GM23338 (cell line): ENCODE measurements at regions not wholly inside any gene's neighbourhood (a gene's known extent, or its start where the extent isn't known, plus 50 kb on each side); places are given as distances from the start of the nearest gene placed in this dataset.

Source experiments
- ATAC-seq: fragments of 200-7000 bp; cut with Tn5 transposase; 3 replicates; pipeline ENCODE4 v1.9.1; 2020
- DNase-seq: peaks from one replicate; pipeline ENCODE4 v3.0.0-alpha.2; 2015; ENCODE audit warnings: low spot score
- H2AFZ ChIP-seq: fragments of 200-600 bp; sonication (generic); 2 replicates; pipeline ENCODE4 v1.8.0; 2016; ENCODE audit warnings: antibody characterized with exemption, mild to moderate bottlenecking, moderate library complexity
- H3F3A ChIP-seq: fragments of 200-600 bp; sonication (generic); replicated peaks from 2 replicates; pipeline ENCODE4 v1.8.0; 2017; ENCODE audit warnings: antibody characterized with exemption, mixed run types, low read depth
- H3K27ac ChIP-seq: fragments of 200-600 bp; sonication (generic); 2 replicates; pipeline ENCODE4 v1.6.1; 2016; ENCODE audit warnings: low read depth
- H3K27me3 ChIP-seq: fragments of 200-600 bp; sonication (generic); 2 replicates; pipeline ENCODE4 v1.8.0; 2016; ENCODE audit warnings: mild to moderate bottlenecking, mixed run types, moderate library complexity; ENCODE audit not compliant: insufficient read depth
- H3K36me3 ChIP-seq: fragments of 200-600 bp; sonication (generic); 2 replicates; pipeline ENCODE4 v1.8.0; 2016; ENCODE audit warnings: mild to moderate bottlenecking; ENCODE audit not compliant: insufficient read depth
- H3K4me1 ChIP-seq: fragments of 200-600 bp; sonication (generic); 2 replicates; pipeline ENCODE4 v1.8.0; 2016; ENCODE audit warnings: mild to moderate bottlenecking, moderate library complexity; ENCODE audit not compliant: insufficient read depth
- H3K4me2 ChIP-seq: fragments of 200-600 bp; sonication (generic); 2 replicates; pipeline ENCODE4 v1.7.1; 2017; ENCODE audit warnings: mixed run types
- H3K4me3 ChIP-seq: fragments of 200-600 bp; sonication (generic); 2 replicates; pipeline ENCODE4 v1.6.1; 2016; ENCODE audit warnings: mixed run types
- H3K79me2 ChIP-seq: fragments of 200-600 bp; sonication (generic); replicated peaks from 2 replicates; pipeline ENCODE4 v1.8.0; 2017; ENCODE audit warnings: mild to moderate bottlenecking; ENCODE audit not compliant: insufficient read depth
- H3K9me2 ChIP-seq: fragments of 200-600 bp; sonication (generic); 2 replicates; pipeline ENCODE4 v1.8.0; 2017; ENCODE audit not compliant: insufficient read depth
- H4K20me1 ChIP-seq: fragments of 200-600 bp; sonication (generic); replicated peaks from 2 replicates; pipeline ENCODE4 v1.8.0; 2017; ENCODE audit warnings: mild to moderate bottlenecking; ENCODE audit not compliant: insufficient read depth
- H3K27ac Mint-ChIP-seq: 2 replicates; pipeline ENCODE4 v1.8.0; 2020; ENCODE audit warnings: inconsistent platforms, mild to moderate bottlenecking, moderate library complexity, mixed read lengths
- H3K27me3 Mint-ChIP-seq: 3 replicates; pipeline ENCODE4 v1.8.0; 2022; ENCODE audit warnings: low read depth, mild to moderate bottlenecking, moderate library complexity, mixed read lengths, inconsistent platforms; ENCODE audit not compliant: insufficient read depth, poor library complexity
- H3K36me3 Mint-ChIP-seq: 3 replicates; pipeline ENCODE4 v1.8.0; 2021; ENCODE audit warnings: low read depth, mild to moderate bottlenecking, inconsistent platforms, moderate library complexity, mixed read lengths
- H3K4me1 Mint-ChIP-seq: 3 replicates; pipeline ENCODE4 v1.8.0; 2020; ENCODE audit warnings: mild to moderate bottlenecking, inconsistent platforms, mixed read lengths
- H3K4me3 Mint-ChIP-seq: 3 replicates; pipeline ENCODE4 v1.8.0; 2021; ENCODE audit warnings: moderate library complexity, mild to moderate bottlenecking, inconsistent platforms, mixed read lengths
- H3K9me3 Mint-ChIP-seq: 3 replicates; pipeline ENCODE4 v1.8.0; 2020; ENCODE audit warnings: moderate library complexity, mild to moderate bottlenecking, inconsistent platforms, mixed read lengths
- CREB1 ChIP-seq: fragments of 250-450 bp; sonication (Bioruptor Pico); IDR thresholded peaks from 2 replicates; pipeline ENCODE4 v1.5.0; 2020; ENCODE audit warnings: low read depth, mild to moderate bottlenecking, moderate library complexity
- EZH2 ChIP-seq: fragments of 200-600 bp; sonication (generic); IDR thresholded peaks from one replicate; pipeline ENCODE4 v1.8.0; 2017; ENCODE audit warnings: antibody characterized with exemption, mild to moderate bottlenecking, low read depth; ENCODE audit not compliant: unreplicated experiment
- EZH2phosphoT487 ChIP-seq: fragments of 200-600 bp; sonication (generic); IDR thresholded peaks from one replicate; pipeline ENCODE4 v1.8.1; 2018; ENCODE audit warnings: antibody characterized with exemption; ENCODE audit not compliant: unreplicated experiment
- JUNB ChIP-seq: IDR thresholded peaks from one replicate; pipeline ENCODE4 v1.6.1; 2016; ENCODE audit warnings: antibody characterized with exemption; ENCODE audit not compliant: unreplicated experiment
- NANOG ChIP-seq: IDR thresholded peaks from 2 replicates; pipeline ENCODE4 v1.6.1; 2016; ENCODE audit warnings: antibody characterized with exemption, borderline replicate concordance
- POLR2AphosphoS5 ChIP-seq: IDR thresholded peaks from 2 replicates; pipeline ENCODE4 v1.6.1; 2016; ENCODE audit warnings: antibody characterized with exemption, low read depth
- STAT1 ChIP-seq: IDR thresholded peaks from one replicate; pipeline ENCODE4 v1.6.1; 2016; ENCODE audit warnings: antibody characterized with exemption; ENCODE audit not compliant: unreplicated experiment
- ZNF331 ChIP-seq: fragments of 250-450 bp; sonication (Bioruptor Pico); IDR thresholded peaks from 2 replicates; pipeline ENCODE4 v1.5.0; 2020; ENCODE audit warnings: low read depth, mild to moderate bottlenecking, moderate library complexity
- TF ChIP-seq, protein P1 (sequence below): IDR thresholded peaks from 2 replicates; pipeline ENCODE4 v1.6.1; 2016; ENCODE audit warnings: antibody characterized with exemption
- TF ChIP-seq, protein P2 (sequence below): IDR thresholded peaks from one replicate; pipeline ENCODE4 v1.6.1; 2018; ENCODE audit warnings: antibody characterized with exemption; ENCODE audit not compliant: unreplicated experiment
- TF ChIP-seq, protein P3 (sequence below): fragments of 250-450 bp; sonication (Bioruptor Pico); IDR thresholded peaks from 2 replicates; pipeline ENCODE4 v1.5.0; 2020; ENCODE audit warnings: mild to moderate bottlenecking, moderate library complexity
- TF ChIP-seq, protein P4 (sequence below), 2 experiments: fragments of 200-600 bp in 1 of 2; sonication (generic) in 1 of 2; conservative IDR thresholded peaks; 2 replicates each; pipeline versions ENCODE4 v1.5.1 to v1.6.1; 2016 to 2017; ENCODE audit warnings: antibody characterized with exemption in 2 of 2, low read depth in 2 of 2, mild to moderate bottlenecking in 2 of 2, moderate library complexity in 1 of 2

DNA sequence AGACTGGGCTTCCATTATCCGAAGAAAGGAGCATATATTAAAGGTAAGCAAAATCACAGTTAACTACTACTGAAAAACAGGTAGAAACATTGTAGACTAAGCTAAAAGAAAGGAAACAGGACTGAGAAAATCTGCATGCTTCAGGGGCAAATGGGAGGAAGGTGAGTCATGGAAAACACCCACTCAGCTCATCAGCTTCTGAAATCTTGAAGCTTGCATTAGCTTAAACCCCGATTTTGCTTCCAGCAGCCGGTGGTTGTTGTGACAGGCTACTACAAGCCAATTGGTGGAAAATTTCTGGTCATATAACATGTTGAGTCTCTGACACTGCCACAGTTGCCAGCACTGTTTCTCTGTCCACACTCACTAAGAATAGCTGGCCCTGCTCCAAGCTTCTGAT lies 179.6 kb upstream of the PUM3 start:
- H3K27ac ChIP-seq, result no peak overlapping the region
- H3K4me1 ChIP-seq, result peaks cover 7% of the 10 kb centered on the region; the same call in 1 of the 2 replicates
- H3K9me2 ChIP-seq, result no peaks in the 10 kb centered on the region
- peaks cover 16% of the 10 kb centered on the region for H3K4me1 Mint-ChIP-seq
- H3F3A ChIP-seq, result no peaks in the 10 kb centered on the region
- no peak for DNase-seq
- H3K27me3 Mint-ChIP-seq, result no peaks in the 10 kb centered on the region
- H3K4me2 ChIP-seq, result no peak overlapping the region
- H3K4me3 Mint-ChIP-seq, result no peak overlapping the region
- no peak for ATAC-seq
- H3K27me3 ChIP-seq, result no peaks in the 10 kb centered on the region
- no peaks in the 10 kb centered on the region for H3K9me3 Mint-ChIP-seq
- H3K36me3 Mint-ChIP-seq, result no peaks in the 10 kb centered on the region
- 0 out of 2 replicates have a peak overlapping the region, but pooled peaks have one; percentile 73 for H2AFZ ChIP-seq
- H4K20me1 ChIP-seq, result no peaks in the 10 kb centered on the region
- no peak overlapping the region for H3K27ac Mint-ChIP-seq
- no peaks in the 10 kb centered on the region for H3K36me3 ChIP-seq
- H3K4me3 ChIP-seq, result no peak overlapping the region
- TF ChIP-seq EZH2phosphoT487, result no peak
- TF ChIP-seq JUNB, result no peak
- TF ChIP-seq, protein P1, sequence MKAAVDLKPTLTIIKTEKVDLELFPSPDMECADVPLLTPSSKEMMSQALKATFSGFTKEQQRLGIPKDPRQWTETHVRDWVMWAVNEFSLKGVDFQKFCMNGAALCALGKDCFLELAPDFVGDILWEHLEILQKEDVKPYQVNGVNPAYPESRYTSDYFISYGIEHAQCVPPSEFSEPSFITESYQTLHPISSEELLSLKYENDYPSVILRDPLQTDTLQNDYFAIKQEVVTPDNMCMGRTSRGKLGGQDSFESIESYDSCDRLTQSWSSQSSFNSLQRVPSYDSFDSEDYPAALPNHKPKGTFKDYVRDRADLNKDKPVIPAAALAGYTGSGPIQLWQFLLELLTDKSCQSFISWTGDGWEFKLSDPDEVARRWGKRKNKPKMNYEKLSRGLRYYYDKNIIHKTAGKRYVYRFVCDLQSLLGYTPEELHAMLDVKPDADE, result no peak
- TF ChIP-seq STAT1, result no peak
- no peak for TF ChIP-seq NANOG
- TF ChIP-seq EZH2, result no peak
- no peak for TF ChIP-seq POLR2AphosphoS5
- no peak for TF ChIP-seq ZNF331 (CRISPR knock-in tag)
- TF ChIP-seq, protein P2, sequence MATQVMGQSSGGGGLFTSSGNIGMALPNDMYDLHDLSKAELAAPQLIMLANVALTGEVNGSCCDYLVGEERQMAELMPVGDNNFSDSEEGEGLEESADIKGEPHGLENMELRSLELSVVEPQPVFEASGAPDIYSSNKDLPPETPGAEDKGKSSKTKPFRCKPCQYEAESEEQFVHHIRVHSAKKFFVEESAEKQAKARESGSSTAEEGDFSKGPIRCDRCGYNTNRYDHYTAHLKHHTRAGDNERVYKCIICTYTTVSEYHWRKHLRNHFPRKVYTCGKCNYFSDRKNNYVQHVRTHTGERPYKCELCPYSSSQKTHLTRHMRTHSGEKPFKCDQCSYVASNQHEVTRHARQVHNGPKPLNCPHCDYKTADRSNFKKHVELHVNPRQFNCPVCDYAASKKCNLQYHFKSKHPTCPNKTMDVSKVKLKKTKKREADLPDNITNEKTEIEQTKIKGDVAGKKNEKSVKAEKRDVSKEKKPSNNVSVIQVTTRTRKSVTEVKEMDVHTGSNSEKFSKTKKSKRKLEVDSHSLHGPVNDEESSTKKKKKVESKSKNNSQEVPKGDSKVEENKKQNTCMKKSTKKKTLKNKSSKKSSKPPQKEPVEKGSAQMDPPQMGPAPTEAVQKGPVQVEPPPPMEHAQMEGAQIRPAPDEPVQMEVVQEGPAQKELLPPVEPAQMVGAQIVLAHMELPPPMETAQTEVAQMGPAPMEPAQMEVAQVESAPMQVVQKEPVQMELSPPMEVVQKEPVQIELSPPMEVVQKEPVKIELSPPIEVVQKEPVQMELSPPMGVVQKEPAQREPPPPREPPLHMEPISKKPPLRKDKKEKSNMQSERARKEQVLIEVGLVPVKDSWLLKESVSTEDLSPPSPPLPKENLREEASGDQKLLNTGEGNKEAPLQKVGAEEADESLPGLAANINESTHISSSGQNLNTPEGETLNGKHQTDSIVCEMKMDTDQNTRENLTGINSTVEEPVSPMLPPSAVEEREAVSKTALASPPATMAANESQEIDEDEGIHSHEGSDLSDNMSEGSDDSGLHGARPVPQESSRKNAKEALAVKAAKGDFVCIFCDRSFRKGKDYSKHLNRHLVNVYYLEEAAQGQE, result no peak
- TF ChIP-seq, protein P3, sequence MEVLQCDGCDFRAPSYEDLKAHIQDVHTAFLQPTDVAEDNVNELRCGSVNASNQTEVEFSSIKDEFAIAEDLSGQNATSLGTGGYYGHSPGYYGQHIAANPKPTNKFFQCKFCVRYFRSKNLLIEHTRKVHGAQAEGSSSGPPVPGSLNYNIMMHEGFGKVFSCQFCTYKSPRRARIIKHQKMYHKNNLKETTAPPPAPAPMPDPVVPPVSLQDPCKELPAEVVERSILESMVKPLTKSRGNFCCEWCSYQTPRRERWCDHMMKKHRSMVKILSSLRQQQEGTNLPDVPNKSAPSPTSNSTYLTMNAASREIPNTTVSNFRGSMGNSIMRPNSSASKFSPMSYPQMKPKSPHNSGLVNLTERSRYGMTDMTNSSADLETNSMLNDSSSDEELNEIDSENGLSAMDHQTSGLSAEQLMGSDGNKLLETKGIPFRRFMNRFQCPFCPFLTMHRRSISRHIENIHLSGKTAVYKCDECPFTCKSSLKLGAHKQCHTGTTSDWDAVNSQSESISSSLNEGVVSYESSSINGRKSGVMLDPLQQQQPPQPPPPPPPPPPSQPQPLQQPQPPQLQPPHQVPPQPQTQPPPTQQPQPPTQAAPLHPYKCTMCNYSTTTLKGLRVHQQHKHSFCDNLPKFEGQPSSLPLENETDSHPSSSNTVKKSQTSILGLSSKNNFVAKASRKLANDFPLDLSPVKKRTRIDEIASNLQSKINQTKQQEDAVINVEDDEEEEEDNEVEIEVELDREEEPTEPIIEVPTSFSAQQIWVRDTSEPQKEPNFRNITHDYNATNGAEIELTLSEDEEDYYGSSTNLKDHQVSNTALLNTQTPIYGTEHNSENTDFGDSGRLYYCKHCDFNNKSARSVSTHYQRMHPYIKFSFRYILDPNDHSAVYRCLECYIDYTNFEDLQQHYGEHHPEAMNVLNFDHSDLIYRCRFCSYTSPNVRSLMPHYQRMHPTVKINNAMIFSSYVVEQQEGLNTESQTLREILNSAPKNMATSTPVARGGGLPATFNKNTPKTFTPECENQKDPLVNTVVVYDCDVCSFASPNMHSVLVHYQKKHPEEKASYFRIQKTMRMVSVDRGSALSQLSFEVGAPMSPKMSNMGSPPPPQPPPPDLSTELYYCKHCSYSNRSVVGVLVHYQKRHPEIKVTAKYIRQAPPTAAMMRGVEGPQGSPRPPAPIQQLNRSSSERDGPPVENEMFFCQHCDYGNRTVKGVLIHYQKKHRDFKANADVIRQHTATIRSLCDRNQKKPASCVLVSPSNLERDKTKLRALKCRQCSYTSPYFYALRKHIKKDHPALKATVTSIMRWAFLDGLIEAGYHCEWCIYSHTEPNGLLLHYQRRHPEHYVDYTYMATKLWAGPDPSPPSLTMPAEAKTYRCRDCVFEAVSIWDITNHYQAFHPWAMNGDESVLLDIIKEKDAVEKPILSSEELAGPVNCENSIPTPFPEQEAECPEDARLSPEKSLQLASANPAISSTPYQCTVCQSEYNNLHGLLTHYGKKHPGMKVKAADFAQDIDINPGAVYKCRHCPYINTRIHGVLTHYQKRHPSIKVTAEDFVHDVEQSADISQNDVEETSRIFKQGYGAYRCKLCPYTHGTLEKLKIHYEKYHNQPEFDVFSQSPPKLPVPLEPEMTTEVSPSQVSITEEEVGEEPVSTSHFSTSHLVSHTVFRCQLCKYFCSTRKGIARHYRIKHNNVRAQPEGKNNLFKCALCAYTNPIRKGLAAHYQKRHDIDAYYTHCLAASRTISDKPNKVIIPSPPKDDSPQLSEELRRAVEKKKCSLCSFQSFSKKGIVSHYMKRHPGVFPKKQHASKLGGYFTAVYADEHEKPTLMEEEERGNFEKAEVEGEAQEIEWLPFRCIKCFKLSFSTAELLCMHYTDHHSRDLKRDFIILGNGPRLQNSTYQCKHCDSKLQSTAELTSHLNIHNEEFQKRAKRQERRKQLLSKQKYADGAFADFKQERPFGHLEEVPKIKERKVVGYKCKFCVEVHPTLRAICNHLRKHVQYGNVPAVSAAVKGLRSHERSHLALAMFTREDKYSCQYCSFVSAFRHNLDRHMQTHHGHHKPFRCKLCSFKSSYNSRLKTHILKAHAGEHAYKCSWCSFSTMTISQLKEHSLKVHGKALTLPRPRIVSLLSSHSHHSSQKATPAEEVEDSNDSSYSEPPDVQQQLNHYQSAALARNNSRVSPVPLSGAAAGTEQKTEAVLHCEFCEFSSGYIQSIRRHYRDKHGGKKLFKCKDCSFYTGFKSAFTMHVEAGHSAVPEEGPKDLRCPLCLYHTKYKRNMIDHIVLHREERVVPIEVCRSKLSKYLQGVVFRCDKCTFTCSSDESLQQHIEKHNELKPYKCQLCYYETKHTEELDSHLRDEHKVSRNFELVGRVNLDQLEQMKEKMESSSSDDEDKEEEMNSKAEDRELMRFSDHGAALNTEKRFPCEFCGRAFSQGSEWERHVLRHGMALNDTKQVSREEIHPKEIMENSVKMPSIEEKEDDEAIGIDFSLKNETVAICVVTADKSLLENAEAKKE (CRISPR knock-in tag), result no peak
- TF ChIP-seq CREB1, result no peak
- TF ChIP-seq, protein P4, sequence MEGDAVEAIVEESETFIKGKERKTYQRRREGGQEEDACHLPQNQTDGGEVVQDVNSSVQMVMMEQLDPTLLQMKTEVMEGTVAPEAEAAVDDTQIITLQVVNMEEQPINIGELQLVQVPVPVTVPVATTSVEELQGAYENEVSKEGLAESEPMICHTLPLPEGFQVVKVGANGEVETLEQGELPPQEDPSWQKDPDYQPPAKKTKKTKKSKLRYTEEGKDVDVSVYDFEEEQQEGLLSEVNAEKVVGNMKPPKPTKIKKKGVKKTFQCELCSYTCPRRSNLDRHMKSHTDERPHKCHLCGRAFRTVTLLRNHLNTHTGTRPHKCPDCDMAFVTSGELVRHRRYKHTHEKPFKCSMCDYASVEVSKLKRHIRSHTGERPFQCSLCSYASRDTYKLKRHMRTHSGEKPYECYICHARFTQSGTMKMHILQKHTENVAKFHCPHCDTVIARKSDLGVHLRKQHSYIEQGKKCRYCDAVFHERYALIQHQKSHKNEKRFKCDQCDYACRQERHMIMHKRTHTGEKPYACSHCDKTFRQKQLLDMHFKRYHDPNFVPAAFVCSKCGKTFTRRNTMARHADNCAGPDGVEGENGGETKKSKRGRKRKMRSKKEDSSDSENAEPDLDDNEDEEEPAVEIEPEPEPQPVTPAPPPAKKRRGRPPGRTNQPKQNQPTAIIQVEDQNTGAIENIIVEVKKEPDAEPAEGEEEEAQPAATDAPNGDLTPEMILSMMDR (conservative IDR thresholded peaks at IDR 0.05; ENCODE audit: low read depth in 2 of 2), result no peak
- no peaks in the 10 kb centered on the region for H3K79me2 ChIP-seq
